Left colon (tissue), 2 donors: ENCODE measurements at regions not wholly inside any gene's neighbourhood (a gene's known extent, or its start where the extent isn't known, plus 50 kb on each side); places are given as distances from the start of the nearest gene placed in this dataset.
A peak's percentile ranks its signal among the peaks of the same experiment; 100 is the strongest.

Experiments
- ATAC-seq: fragments of 200-7000 bp; cut with Tn5 transposase; one replicate; pipeline ENCODE4 v1.9.1; 2020; ENCODE audit warnings: mild to moderate bottlenecking, moderate library complexity
- DNase-seq, 2 donors: peaks; one replicate each; pipeline ENCODE4 v3.0.0-alpha.2; 2020
- intact Hi-C, 2 donors: fragments of 100-400 bp; cut with DNase I in 1 of 2; cut with micrococcal nuclease in 1 of 2; formaldehyde crosslinking; loops; one replicate each; pipeline versions ENCODE4 v1.11.2 to v1.14.0; 2022; cut with DNase I, micrococcal nuclease
- donor health status: DM: no; HTN: no; CAD: no.
- donor health status: DM: yes; HTN: yes; CAD: no.

DNA sequence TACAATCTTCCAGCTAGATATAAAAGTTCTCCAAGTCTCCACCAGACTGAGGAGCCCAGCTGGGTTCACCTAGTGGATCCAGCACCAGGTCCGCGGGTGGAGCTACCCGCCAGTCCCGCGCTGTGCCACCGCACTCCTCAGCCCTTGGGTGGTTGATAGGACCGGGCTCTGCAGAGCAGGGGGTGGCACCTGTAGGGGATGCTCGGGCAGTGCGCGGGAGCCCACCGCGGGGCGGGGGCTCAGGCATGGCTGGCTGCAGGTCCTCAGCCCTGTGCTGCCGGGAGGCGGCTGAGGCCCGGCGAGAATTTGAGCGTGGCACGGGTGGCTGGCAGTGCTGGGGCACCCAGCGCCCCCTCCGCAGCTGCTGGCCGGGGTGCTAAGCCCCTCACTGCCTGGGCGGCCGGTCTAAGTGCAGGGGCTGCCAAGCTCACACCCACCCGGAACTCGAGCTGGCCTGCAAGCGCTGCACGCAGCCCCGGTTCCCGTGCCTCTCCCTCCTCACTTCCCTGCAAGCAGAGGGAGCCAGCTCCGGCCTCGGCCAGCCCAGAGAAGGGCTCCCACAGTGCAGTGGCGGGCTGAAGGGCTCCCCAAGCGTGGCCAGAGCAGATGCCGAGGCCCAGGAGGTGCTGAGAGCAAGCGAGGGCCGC, 542.8 kb upstream of the PCDH9 start:
- DNase-seq (no peak), ATAC-seq (no peak)
- intact Hi-C loops = no loop called here

DNA sequence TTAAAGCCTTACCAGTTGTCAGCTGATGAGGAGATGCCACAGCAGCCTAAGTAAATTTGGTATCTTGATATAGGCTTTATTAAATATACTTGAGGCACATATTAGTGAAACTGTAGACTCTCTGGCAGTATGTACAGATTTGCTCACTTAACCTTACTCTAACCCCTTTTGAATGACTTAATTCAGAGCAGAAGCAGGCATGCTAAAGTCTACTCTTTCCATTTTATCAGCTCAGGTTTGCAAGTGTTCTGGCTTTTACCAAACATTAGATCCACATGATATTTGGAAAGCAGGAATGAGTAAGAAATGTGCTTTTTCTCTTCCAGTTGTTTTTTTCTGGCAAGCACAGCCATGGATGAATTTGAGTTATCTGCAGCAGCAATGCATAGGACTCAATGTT, 541.0 kb upstream of the PCDH9 start:
- intact Hi-C loops = no loop called here
- ATAC-seq (no peak), DNase-seq (no peak)

DNA sequence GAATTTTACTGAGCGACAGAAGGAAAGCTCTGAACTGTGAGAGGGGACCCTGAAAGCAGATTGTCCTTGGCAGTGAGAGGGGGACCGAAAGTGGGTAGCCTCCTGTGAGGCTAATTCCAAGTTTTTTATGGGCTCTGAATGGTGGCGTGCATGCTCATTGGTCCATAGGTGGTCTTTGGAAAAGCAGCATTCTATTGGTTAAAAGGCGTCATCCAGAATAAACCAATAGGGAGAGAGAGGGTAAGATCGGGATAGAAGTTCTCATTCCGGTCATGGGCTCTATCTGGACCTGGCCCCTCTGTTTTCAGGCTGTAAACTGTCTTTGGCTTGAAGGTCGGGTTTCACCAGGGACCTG, 539.8 kb upstream of the PCDH9 start:
- ATAC-seq (no peak), DNase-seq (no peak)
- intact Hi-C loops = no loop called here

DNA sequence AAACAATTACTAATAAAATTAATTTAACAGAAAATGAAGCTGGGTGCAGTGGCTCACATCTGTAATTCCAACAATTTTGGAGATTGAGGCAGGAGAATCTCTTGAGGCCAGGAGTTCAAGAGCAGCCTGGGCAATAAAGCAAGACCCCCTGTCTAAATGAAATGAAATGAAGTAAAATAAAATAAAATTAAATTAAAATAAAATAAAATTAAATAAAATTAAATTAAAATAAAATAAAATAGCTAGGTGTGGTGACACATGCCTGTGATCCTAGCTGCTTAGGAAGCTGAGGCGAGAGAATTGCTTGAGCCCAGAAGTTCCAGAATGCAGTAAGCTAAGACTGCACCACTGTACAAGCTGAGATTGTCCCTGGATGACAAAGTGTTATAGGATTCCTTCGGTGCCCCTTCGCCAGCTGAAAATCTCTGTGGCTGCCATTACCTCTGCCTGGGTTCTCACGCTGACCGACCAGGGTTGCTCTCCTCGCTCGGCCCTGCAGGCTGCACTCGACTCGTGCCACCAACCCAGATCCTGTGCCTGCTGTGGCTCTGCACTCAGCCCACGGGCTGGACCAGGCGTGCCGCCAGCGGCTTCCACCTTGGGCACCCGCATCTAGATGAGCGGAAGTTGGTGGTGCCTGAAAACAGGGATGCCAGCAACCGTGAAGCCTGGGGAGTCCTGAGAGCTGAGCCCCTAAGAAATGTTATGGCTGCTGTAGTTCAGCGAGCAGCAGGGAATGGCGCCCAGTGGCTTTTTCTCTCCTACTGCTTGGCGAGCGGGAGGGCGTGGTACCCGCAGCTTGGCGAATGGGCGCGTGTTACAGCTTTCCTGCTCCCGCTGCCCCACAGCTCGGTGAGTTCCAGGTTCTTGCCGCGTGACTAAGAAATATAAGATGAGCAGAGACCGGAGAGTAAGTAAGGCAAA, 539.2 kb upstream of the PCDH9 start:
- no peak for ATAC-seq
- intact Hi-C loops = no loop called here
- no peak for DNase-seq

DNA sequence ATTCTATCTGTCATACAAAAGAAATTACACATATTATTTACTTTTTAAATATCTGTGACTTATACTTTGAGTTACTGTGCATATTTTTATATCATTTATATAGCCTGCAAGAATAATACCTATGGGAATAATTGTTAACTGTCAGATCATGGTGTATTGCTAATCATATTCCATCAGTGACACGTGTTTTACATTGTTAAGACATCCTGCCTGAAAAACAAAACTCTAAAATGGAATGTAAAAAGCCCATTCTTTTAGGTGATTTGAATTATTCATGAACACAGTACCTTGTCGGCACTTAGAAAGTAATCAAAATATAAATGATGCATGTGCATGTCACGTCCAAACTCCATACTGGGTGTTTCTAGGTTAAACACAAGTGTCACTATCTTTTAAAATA, 533.8 kb upstream of the PCDH9 start:
- intact Hi-C loops = no loop called here
- no peak for ATAC-seq

DNA sequence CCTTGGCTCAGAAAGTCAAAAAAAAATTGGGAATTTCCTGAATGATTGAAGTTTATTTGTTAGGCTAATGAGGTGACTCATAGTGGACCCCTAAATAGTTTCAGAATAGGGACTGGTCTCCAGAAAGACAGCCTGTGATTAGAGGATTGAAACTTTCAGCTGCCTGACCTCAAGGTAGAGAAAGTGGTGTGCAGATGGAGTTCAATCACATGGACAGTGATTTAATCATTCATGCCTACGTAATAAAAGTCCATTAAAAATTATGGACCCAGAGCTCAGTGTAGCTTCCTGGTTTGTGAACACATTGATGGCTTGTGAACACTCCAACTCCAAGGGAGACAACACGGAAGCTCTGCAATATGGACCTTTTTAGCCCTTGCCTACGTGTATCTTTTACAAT, 533.2 kb upstream of the PCDH9 start:
- peak; percentile 61 for ATAC-seq
- intact Hi-C loops = no loop called here
- DNase-seq = no peak

More for the DNA sequence above, 533.8 kb upstream of the PCDH9 start:
- DNase-seq = no peak

DNA sequence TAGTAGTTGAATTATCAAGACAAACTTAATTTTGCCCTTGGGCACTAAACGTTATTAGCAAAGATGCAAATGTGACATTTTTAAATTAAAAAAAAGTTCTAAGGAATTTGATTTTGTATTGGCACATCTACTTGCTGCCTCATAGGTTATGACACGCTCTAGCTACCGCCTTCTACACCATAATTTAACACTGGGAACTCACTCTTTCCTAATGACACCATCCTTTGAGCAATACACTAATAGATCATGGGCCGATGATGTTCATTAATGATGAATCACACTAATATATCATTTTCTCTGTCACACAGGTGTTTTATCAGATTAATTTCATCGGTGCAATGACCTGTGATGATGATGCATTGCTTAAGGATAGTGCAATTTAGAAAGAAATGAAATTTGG, 528.8 kb upstream of the PCDH9 start:
- ATAC-seq = no peak
- intact Hi-C loops = no loop called here
- no peak for DNase-seq

DNA sequence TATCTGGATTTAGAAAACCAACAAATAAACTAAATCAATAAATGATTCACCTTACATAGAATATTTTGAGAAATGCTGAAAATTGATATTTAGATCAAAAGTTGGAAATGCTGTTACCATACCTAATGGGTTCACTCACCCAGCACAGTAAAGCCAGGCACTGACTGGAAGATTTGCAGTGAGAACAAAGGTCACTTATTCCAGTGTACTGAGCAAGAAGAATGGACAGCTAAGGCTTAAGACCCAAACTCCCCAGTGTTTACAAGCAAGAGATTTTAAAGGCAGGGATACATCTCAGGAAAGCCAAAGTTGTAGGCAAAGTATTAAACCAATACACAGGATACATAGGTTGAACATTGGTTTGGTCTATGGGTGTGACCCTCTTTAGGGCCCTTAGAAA, 523.9 kb upstream of the PCDH9 start:
- intact Hi-C loops = no loop called here
- DNase-seq = no peak
- no peak for ATAC-seq

DNA sequence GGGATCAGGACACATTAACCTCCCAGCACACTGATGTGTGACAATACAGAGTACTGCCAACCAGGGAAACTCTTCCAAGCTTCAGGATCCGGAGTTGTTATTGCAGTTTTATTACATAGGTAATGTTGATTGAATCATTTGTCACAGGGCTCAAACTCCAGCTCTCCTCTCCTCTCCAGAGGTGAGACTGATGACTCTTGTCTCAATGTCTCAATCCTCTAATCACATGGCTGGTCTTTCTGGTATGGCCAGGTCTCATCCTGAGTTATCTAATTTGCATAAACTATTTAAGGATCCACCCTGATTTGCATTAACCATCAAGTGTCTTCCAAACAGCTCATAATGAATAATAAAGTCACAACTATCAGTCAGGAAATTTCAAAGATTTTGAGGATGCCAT, 522.6 kb upstream of the PCDH9 start:
- intact Hi-C loops = no loop called here
- no peak for DNase-seq
- ATAC-seq = peak; percentile 58

DNA sequence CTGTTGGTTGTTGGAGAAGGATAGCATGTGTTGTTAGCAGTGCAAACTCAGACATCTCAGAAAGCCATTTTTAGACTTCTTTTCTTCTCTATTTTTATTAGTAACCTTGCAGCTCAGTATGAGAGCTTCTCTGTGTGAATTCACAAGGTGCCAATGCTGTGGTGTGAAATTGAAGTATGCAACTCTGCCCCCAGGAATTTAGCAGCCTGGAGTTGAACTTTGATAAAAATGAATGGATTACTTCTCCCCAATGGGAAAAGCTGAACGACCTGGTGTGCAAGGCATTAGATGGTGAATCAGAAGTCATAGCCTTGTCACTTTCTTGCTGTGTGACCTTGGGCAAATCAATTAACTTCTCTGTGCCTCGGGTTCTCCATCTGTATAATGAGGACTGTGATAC, 512.3 kb upstream of the PCDH9 start:
- intact Hi-C loops = no loop called here

DNA sequence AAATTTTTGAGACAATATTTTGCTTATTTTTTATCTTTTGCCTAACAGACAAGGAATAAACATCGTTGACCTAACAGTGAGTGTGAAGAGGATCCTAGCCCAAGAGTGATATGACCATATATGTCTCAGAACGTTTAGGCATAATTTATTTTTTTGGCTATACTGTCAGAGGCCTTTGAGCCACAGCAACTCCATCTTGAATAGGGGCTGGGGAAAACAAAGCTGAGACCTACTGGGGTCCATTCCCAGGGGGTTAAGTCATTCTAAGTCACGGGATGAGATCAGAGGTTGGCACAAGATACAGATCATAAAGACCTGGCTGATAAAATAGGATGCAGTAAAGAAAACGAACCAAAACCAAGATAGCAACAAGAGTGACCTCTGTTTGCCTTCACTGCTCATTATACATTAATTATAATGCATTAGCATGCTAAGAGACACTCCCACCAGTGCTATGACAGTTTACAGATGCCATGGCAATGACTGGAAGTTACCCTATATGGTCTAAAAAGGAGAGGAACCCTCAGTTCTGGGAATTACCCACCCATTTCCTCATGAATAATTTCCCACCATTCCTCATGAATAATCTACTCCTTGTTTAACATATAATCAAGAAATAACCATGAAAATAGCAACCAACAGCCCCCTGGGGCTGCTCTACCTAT, 510.9 kb upstream of the PCDH9 start:
- ATAC-seq (no peak), DNase-seq (no peak)
- intact Hi-C loops = no loop called here

More for the DNA sequence above, 512.3 kb upstream of the PCDH9 start:
- no peak for DNase-seq
- no peak for ATAC-seq

DNA sequence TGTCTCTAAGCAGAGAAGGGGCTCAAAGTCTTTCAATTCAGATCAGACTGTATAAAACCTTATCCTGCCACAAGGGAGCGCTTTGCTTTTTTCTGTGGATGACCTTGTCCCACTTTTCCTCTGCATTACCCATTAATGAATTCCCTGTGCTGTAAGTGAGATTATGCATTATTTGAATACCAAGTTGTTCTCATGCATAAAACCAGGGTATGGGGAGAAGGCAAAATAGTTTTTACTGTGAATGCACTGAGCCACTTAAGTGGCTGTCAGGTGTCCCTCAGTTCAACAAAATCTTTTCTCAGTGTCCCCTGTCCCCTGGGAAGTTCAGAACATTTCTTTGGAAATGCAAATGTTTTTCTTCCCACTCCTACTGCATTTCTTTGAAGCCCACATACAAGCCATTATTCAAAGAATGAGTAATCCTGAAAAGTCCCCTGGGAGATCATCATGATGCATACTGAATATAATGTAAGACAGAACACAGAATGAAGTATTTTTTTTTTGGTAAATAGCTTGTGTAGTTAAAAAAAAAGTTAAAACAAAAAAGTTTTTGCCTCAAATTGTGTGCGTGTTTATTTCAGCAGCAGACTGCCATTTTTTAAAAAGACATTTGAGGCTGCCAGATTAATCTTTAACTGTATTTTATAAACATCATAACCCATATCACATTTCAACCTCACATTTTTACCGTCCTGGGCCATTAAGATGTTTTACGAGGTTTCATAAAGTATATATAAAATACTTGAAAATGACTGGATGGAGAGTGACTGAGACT, 506.7 kb upstream of the PCDH9 start:
- intact Hi-C loops = no loop called here
- peak; percentile 93 for ATAC-seq
- DNase-seq = peak in 1 of 2 donors; percentile 4

DNA sequence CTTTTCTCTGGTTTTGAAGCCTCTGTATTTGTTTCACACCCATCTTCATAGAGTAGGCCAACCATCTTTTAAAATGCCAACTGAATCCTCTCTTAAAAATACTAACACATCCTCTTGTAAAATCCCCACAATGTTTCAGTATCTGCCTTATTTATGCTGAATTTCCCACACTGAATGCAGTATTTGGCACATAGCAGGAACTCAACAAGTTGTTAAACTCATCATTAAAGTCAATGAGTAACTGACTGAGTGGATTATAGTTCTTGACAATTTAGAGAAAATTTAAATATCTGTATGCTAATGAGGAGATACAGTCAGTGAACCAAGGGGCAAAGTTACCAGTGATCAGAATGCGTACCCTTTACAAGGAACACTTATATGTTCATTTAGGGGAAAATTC, 505.5 kb upstream of the PCDH9 start:
- ATAC-seq = peak; percentile 66
- no peak for DNase-seq

DNA sequence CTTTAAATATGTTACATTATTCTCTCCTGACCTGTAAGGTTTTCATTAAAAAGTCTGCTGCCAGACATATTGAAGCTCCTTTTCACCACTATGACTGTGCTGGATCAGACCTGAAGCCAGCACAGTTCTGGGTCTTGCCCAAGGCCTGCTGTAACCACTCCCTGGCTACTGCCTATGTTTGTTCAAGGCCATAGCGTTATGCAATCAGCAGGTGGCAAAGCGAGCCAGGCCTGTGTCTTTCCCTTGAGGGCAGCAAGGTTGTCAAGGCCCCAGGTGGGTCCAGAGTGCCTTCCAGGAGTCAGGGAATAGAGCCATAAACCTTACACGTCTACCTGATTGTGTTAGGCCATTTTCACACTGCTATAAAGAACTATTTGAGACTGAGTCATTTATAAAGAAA, 496.8 kb upstream of the PCDH9 start:
- peak; percentile 33 to 41 for DNase-seq
- intact Hi-C loops = no loop called here
- ATAC-seq = peak; percentile 99

More for the DNA sequence above, 505.5 kb upstream of the PCDH9 start:
- intact Hi-C loops = no loop called here

DNA sequence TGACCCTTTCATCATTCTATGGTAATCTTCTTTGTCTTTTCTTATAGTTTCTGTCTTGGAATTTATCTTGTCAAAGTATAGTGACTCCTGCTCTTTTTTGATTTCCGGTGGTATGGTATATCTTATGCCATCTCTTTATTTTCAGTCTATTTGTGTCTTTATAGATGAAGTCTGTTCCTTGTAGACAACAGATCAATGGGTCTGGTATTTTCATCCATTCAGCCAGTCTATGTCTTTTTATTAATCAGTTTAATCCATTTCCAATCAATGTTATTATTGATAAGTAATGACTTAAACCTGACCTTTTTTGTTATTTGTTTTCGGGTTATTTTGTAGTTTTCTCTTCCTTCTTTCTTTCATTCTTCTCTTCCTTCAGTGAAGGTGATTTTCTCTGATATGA, 495.9 kb upstream of the PCDH9 start:
- ATAC-seq (no peak), DNase-seq (no peak)
- intact Hi-C loops = no loop called here

DNA sequence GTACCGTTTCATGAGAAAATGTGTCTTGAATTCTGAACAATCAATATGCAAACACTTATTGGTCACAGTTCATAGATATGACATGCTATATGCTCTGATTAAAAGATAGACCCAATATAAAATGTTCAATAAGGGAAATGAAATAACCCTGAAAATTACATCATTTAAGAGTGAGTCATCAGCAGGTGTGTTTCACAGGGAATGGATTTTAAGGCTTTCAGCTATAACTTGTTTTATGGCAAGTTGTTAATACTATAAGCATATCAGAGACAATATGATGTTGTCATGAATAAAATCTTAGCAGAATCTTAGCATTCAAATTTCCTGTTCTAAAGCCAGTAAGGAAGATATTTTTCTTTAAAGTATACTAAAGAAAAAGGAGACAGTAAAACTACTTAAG, 483.4 kb upstream of the PCDH9 start:
- DNase-seq (no peak), ATAC-seq (no peak)
- intact Hi-C loops = no loop called here

DNA sequence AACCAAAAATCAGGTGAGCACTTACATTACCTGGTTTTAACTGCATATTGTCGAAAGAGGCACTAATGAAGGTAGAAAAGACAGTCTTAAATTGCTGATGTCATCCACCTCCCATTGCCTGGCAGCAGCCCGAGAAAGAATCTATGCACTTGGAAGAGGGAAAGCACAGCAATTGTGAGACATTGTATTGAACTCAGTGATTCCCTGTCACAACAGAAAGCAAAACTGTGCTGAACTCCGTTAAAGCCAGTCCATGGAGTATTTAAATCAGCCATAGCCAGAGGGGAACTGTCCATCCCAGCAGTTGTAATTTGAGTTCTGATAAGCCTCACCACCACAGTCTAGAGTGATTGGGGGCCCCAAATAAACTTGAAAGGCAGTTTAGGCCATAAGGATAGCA, 466.6 kb upstream of the PCDH9 start:
- no peak for ATAC-seq
- DNase-seq = no peak

DNA sequence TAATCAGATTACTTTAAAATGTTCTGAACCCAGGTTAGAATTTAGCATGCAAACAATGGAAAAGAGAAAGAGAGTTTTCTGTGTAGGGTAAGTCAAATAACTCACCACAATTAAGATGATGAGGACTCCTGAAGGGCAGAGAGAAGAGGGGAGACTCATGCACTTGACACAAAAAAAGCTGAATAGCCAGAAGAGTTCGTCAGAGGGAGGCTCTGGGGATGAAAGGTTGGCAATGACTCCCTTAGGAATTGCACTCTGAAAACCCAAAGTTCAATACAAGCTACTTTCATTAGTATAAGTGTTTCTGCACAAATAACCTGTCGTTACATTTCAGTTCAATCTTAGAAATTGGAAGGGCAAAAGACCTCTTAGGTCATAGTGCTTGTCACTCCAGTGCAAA, 434.4 kb upstream of the PCDH9 start:
- no peak for DNase-seq
- intact Hi-C loops = no loop called here
- no peak for ATAC-seq

More for the DNA sequence above, 466.6 kb upstream of the PCDH9 start:
- intact Hi-C loops = no loop called here

DNA sequence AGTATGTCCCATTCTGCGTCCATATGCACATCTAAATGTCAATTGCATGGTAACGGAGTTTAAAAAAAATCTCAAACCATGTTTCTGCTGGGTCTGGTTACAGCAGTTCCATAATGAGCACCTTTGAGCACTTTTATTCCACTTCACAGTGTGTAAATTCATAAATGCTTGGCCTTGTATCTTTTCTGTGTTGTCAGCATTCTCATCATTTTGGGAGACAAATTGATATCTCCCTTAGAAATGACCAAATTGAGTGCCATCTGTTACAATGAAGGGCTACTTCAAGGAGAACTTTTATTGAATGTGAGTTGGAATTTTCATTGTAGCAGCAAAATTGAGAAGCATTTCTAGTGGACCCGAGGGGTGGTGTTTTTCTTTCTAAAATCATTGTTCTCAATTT, 432.9 kb upstream of the PCDH9 start:
- no peak for DNase-seq
- intact Hi-C loops = no loop called here
- ATAC-seq = no peak
